Kidney epithelial cell (primary cell): ENCODE measurements at regions not wholly inside any gene's neighbourhood (a gene's known extent, or its start where the extent isn't known, plus 50 kb on each side); places are given as distances from the start of the nearest gene placed in this dataset.

Experiments used
- DNase-seq: peaks from one replicate; pipeline ENCODE4 v3.0.0-alpha.2; 2010; ENCODE audit warnings: low read depth
- H3K27me3 ChIP-seq: 2 replicates; pipeline ENCODE4 v1.6.0; 2011; ENCODE audit warnings: low read length; ENCODE audit not compliant: control insufficient read depth, insufficient read depth
- H3K36me3 ChIP-seq: 2 replicates; pipeline ENCODE4 v1.5.1; 2011; ENCODE audit warnings: low read length; ENCODE audit not compliant: control insufficient read depth, insufficient read depth
- H3K4me3 ChIP-seq: 2 replicates; pipeline ENCODE4 v1.5.1; 2011; ENCODE audit warnings: low read depth, mild to moderate bottlenecking, control low read depth, low read length
- TF ChIP-seq, protein P1 (sequence below): IDR thresholded peaks from 2 replicates; pipeline ENCODE4 v1.5.1; 2011; ENCODE audit warnings: mild to moderate bottlenecking, moderate library complexity, low read length, control low read depth, inconsistent platforms; ENCODE audit not compliant: insufficient read depth, poor library complexity, severe bottlenecking

DNA sequence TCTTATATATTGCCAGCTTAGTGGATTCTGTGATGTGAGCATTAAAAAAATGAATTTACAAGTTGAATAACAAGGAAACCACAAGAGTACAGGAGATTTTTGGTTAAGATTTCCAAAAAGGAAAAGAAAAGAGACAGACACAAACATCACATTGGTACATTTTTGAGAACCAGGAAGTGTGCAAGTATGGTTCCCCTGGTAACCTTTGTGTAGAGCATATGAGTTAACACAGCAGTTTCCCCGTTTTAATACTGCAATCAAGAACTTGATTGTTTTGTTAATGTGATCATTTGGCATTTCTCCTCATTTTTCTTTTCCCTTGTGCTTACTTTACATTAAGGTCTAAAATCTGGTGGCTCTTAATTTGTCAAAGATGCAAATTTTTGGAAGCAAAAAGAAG, 490.4 kb upstream of the ATP2B1 start:
- H3K36me3 ChIP-seq, result no peaks in the 10 kb centered on the region
- DNase-seq, result no peak
- TF ChIP-seq, protein P1, sequence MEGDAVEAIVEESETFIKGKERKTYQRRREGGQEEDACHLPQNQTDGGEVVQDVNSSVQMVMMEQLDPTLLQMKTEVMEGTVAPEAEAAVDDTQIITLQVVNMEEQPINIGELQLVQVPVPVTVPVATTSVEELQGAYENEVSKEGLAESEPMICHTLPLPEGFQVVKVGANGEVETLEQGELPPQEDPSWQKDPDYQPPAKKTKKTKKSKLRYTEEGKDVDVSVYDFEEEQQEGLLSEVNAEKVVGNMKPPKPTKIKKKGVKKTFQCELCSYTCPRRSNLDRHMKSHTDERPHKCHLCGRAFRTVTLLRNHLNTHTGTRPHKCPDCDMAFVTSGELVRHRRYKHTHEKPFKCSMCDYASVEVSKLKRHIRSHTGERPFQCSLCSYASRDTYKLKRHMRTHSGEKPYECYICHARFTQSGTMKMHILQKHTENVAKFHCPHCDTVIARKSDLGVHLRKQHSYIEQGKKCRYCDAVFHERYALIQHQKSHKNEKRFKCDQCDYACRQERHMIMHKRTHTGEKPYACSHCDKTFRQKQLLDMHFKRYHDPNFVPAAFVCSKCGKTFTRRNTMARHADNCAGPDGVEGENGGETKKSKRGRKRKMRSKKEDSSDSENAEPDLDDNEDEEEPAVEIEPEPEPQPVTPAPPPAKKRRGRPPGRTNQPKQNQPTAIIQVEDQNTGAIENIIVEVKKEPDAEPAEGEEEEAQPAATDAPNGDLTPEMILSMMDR, result no peak
- H3K4me3 ChIP-seq, result no peak overlapping the region
- no peaks in the 10 kb centered on the region for H3K27me3 ChIP-seq

DNA sequence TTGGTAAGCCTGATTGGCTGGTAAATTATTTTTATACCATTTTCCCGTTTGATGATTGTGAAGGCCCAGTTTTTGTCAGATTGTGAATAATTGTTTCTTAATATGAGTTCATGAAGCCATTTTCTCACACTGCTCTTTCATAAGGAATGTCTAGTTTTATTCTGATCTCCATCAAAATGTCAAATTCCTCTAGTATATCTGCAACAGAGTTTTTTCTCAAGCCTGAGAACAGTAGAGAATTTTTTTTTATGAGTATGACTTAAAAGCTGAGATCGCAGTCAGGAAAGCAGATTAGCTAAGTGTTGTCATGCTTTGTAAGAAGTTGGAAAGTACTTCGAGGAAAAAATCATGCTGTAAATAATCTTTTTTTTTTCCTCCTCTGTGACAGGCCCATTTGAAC, 484.9 kb upstream of the ATP2B1 start:
- TF ChIP-seq, protein P1, result no peak
- Histone ChIP-seq H3K27me3 (no peaks in the 10 kb centered on the region), H3K4me3 (no peak overlapping the region), H3K36me3 (no peaks in the 10 kb centered on the region)
- no peak for DNase-seq

DNA sequence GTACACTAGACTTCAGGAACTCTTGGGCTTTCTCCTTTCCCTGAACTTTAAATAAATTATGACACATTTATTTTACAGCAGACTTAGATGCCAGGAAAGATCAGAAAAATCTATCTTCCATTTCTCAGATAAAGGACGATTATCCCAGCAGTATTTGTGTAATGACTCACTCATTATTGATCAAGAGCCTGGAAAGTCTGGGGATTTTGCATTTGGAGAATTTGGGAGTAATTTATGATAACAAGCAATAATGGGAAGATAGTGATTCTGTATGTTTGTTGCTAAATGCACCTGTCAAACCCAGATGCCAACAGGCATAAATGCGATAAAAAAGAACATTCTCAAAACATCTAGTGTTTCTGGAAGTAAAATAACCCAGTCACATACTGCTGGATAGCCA, 480.2 kb upstream of the ATP2B1 start:
- TF ChIP-seq, protein P1, result no peak
- H3K27me3 ChIP-seq, result no peaks in the 10 kb centered on the region

DNA sequence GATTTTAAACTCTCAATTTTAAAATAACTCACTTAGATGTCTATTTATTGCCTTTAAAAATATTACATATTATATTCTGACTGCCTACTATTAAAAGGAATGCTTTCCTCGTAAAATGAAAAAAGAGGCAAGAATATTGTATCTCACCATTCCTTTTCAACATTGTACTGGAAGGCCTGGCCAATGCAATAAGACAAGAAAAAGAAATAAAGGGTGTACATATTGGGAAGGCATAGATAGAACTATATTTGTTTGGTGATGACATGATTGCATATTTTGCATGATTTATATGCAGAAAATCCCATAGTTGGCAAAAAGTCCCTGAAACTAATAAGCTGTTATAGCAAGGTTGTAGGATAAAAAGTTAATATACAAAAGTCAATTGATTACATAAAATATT, 474.6 kb upstream of the ATP2B1 start:
- TF ChIP-seq, protein P1, result no peak
- Histone ChIP-seq H3K4me3 (no peak overlapping the region), H3K36me3 (no peaks in the 10 kb centered on the region), H3K27me3 (no peaks in the 10 kb centered on the region)
- no peak for DNase-seq

More for the DNA sequence above, 480.2 kb upstream of the ATP2B1 start:
- Histone ChIP-seq H3K4me3 (no peak overlapping the region), H3K36me3 (no peaks in the 10 kb centered on the region)
- DNase-seq, result no peak

DNA sequence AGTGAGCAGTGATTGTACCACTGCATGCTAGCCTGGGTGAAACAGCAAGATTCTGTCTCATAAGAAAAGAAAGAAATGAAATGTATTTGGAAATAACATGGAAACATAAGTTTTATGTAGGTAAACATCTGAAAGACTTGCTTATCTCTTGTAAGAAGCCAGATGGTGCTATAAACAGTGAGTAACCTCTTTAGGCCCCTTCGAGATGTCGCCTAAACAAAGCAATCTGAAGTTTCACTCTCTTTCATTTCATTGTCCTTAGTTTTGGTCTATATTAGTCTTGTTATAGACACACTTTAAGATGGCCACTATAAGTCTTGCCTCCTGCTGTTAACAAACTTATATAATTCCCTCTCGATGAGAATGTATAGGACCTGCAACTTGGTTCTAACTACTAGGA, 472.6 kb upstream of the ATP2B1 start:
- DNase-seq, result no peak
- Histone ChIP-seq H3K4me3 (no peak overlapping the region), H3K36me3 (no peaks in the 10 kb centered on the region), H3K27me3 (no peaks in the 10 kb centered on the region)
- TF ChIP-seq, protein P1, result no peak

DNA sequence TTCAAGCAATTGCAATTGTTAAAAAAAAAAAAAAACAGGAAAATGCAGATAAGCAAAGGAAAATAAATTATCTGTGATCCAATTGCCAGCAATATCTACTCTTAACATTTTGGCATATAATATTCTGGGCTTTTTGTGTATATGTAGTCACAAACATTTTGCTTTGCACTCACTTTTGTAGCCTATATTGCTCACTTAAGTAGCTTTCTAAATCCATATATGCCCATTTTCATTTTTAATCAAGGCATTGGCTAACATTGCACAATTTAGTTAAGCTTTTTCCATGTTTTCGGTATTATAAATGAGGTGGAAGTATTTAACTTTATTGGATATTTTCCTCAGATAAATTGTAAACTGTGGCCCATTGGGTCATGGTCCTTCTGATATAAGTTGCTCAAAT, 466.3 kb upstream of the ATP2B1 start:
- no peak for DNase-seq
- no peak overlapping the region for H3K4me3 ChIP-seq
- no peaks in the 10 kb centered on the region for H3K36me3 ChIP-seq
- no peaks in the 10 kb centered on the region for H3K27me3 ChIP-seq
- TF ChIP-seq, protein P1, result no peak
